Karpas-422 (cell line): ENCODE measurements at regions not wholly inside any gene's neighbourhood (a gene's known extent, or its start where the extent isn't known, plus 50 kb on each side); places are given as distances from the start of the nearest gene placed in this dataset.
"Not testable (repeated sequence)": the region's sequence is repeated elsewhere in the genome, so short reads cannot be mapped to it uniquely, and the experiment has no call there.

Source experiments
- DNase-seq: peaks from one replicate; pipeline ENCODE4 v3.0.0-alpha.2; 2015
- H2AFZ ChIP-seq: fragments of 200-600 bp; sonication (generic); 2 replicates; pipeline ENCODE4 v1.6.1; 2014; ENCODE audit warnings: antibody characterized with exemption, low read length, mixed read lengths
- H3K27ac ChIP-seq: fragments of 200-600 bp; sonication (generic); 2 replicates; pipeline ENCODE4 v1.5.1; 2014; ENCODE audit warnings: mild to moderate bottlenecking, low read length, moderate library complexity
- H3K27me3 ChIP-seq: fragments of 200-600 bp; sonication (generic); 2 replicates; pipeline ENCODE4 v1.6.1; 2014; ENCODE audit warnings: low read length, mixed read lengths
- H3K36me3 ChIP-seq: fragments of 200-600 bp; sonication (generic); 2 replicates; pipeline ENCODE4 v1.6.1; 2014; ENCODE audit warnings: low read length, mixed read lengths; ENCODE audit not compliant: insufficient read depth
- H3K4me1 ChIP-seq: fragments of 200-600 bp; sonication (generic); 2 replicates; pipeline ENCODE4 v1.6.1; 2014; ENCODE audit warnings: mild to moderate bottlenecking, low read length, mixed read lengths
- H3K4me2 ChIP-seq: fragments of 200-600 bp; sonication (generic); 2 replicates; pipeline ENCODE4 v1.6.1; 2014; ENCODE audit warnings: low read length, low read depth, mild to moderate bottlenecking; ENCODE audit not compliant: poor library complexity, severe bottlenecking
- H3K4me3 ChIP-seq: fragments of 200-600 bp; sonication (generic); 2 replicates; pipeline ENCODE4 v1.5.1; 2014; ENCODE audit warnings: mild to moderate bottlenecking, antibody characterized with exemption, low read length, mixed read lengths
- H3K79me2 ChIP-seq: fragments of 200-600 bp; sonication (generic); 2 replicates; pipeline ENCODE4 v1.6.1; 2014; ENCODE audit warnings: mild to moderate bottlenecking, low read length, mixed read lengths
- H3K9ac ChIP-seq: fragments of 200-600 bp; sonication (generic); 2 replicates; pipeline ENCODE4 v1.6.0; 2014; ENCODE audit warnings: low read length
- H3K9me2 ChIP-seq: fragments of 200-600 bp; sonication (generic), shearing (Covaris generic); replicated peaks from 2 replicates; pipeline ENCODE4 v1.6.0; 2014; ENCODE audit warnings: mild to moderate bottlenecking, low read length, moderate library complexity; ENCODE audit not compliant: insufficient read depth
- H3K9me3 ChIP-seq: fragments of 300-700, 200-600 bp; sonication (generic); 2 replicates; pipeline ENCODE4 v1.6.1; 2014; ENCODE audit warnings: low read length, mixed read lengths
- H4K20me1 ChIP-seq: fragments of 200-600 bp; sonication (generic); 2 replicates; pipeline ENCODE4 v1.6.1; 2014; ENCODE audit warnings: mild to moderate bottlenecking, antibody characterized with exemption, low read length, low read depth; ENCODE audit not compliant: insufficient read depth

GRCh38 chr3:40939030-40939740 lies 260.1 kb upstream of the CTNNB1 start:
- H3K4me2 ChIP-seq: no peak overlapping the region
- no peak overlapping the region for H3K9ac ChIP-seq
- H4K20me1 ChIP-seq: no peaks in the 10 kb centered on the region
- H3K4me3 ChIP-seq: no peak overlapping the region
- no peaks in the 10 kb centered on the region for H3K36me3 ChIP-seq
- no peak for DNase-seq
- no peak overlapping the region for H2AFZ ChIP-seq
- no peak overlapping the region for H3K27ac ChIP-seq
- H3K79me2 ChIP-seq: no peaks in the 10 kb centered on the region
- H3K9me2 ChIP-seq: no peaks in the 10 kb centered on the region
- no peaks in the 10 kb centered on the region for H3K9me3 ChIP-seq
- no peaks in the 10 kb centered on the region for H3K27me3 ChIP-seq
- no peaks in the 10 kb centered on the region for H3K4me1 ChIP-seq

GRCh38 chr3:40939741-40940130 lies 259.6 kb upstream of the CTNNB1 start:
- Histone ChIP-seq H3K9me3 (no peaks in the 10 kb centered on the region), H3K4me3 (no peak overlapping the region), H3K36me3 (no peaks in the 10 kb centered on the region), H2AFZ (no peak overlapping the region), H3K27me3 (no peaks in the 10 kb centered on the region), H3K4me1 (no peaks in the 10 kb centered on the region), H4K20me1 (no peaks in the 10 kb centered on the region), H3K79me2 (no peaks in the 10 kb centered on the region), H3K9me2 (no peaks in the 10 kb centered on the region), H3K9ac (no peak overlapping the region), H3K27ac (no peak overlapping the region), H3K4me2 (no peak overlapping the region)
- no peak for DNase-seq

- DNase-seq: no peak
- Histone ChIP-seq H3K9ac (no peak overlapping the region), H3K79me2 (no peaks in the 10 kb centered on the region), H3K9me2 (no peaks in the 10 kb centered on the region), H3K4me3 (no peak overlapping the region), H2AFZ (no peak overlapping the region), H3K36me3 (no peaks in the 10 kb centered on the region), H3K4me1 (no peaks in the 10 kb centered on the region), H3K4me2 (no peak overlapping the region), H3K27ac (no peak overlapping the region), H3K27me3 (no peaks in the 10 kb centered on the region), H3K9me3 (no peaks in the 10 kb centered on the region), H4K20me1 (no peaks in the 10 kb centered on the region)
Measured at GRCh38 chr3:40940651-40941050, 258.7 kb upstream of the CTNNB1 start.

GRCh38 chr3:40947022-40947421 lies 252.3 kb upstream of the CTNNB1 start:
- H2AFZ ChIP-seq, H3K79me2 ChIP-seq, H3K4me3 ChIP-seq, H3K9me3 ChIP-seq, H3K36me3 ChIP-seq, DNase-seq, H3K9me2 ChIP-seq, H3K27me3 ChIP-seq, H4K20me1 ChIP-seq, H3K4me1 ChIP-seq, H3K4me2 ChIP-seq, H3K27ac ChIP-seq, H3K9ac ChIP-seq: not testable (repeated sequence)

- H3K27me3 ChIP-seq, H3K79me2 ChIP-seq, DNase-seq, H3K27ac ChIP-seq, H4K20me1 ChIP-seq, H3K4me2 ChIP-seq, H3K4me1 ChIP-seq, H3K36me3 ChIP-seq, H3K9ac ChIP-seq, H2AFZ ChIP-seq, H3K9me3 ChIP-seq, H3K9me2 ChIP-seq, H3K4me3 ChIP-seq: not testable (repeated sequence)
Measured at GRCh38 chr3:40949347-40949746, 250.0 kb upstream of the CTNNB1 start.

GRCh38 chr3:40951636-40952035 lies 247.7 kb upstream of the CTNNB1 start:
- no peak for DNase-seq
- H3K27me3 ChIP-seq: no peaks in the 10 kb centered on the region
- no peak overlapping the region for H3K4me2 ChIP-seq

GRCh38 chr3:40961104-40961857 lies 238.0 kb upstream of the CTNNB1 start:
- H3K4me2 ChIP-seq: no peak overlapping the region
- H3K4me1 ChIP-seq: no peaks in the 10 kb centered on the region
- no peak overlapping the region for H3K4me3 ChIP-seq
- no peak overlapping the region for H3K27ac ChIP-seq
- H3K9me2 ChIP-seq: no peaks in the 10 kb centered on the region
- H3K9me3 ChIP-seq: no peaks in the 10 kb centered on the region
- DNase-seq: no peak
- no peaks in the 10 kb centered on the region for H3K79me2 ChIP-seq
- H3K27me3 ChIP-seq: no peaks in the 10 kb centered on the region
- H3K9ac ChIP-seq: no peak overlapping the region
- no peaks in the 10 kb centered on the region for H4K20me1 ChIP-seq
- H2AFZ ChIP-seq: no peak overlapping the region
- H3K36me3 ChIP-seq: no peaks in the 10 kb centered on the region

More at GRCh38 chr3:40951636-40952035, 247.7 kb upstream of the CTNNB1 start:
- H3K9me2 ChIP-seq: no peaks in the 10 kb centered on the region
- peaks cover 5% of the 10 kb centered on the region; the same call in 1 of the 2 replicates for H3K9me3 ChIP-seq
- H3K9ac ChIP-seq: no peak overlapping the region
- no peaks in the 10 kb centered on the region for H3K4me1 ChIP-seq
- H3K27ac ChIP-seq: no peak overlapping the region
- H3K79me2 ChIP-seq: no peaks in the 10 kb centered on the region
- no peaks in the 10 kb centered on the region for H4K20me1 ChIP-seq
- H3K36me3 ChIP-seq: no peaks in the 10 kb centered on the region
- no peak overlapping the region for H2AFZ ChIP-seq
- no peak overlapping the region for H3K4me3 ChIP-seq

GRCh38 chr3:40962721-40963120 lies 236.6 kb upstream of the CTNNB1 start:
- Histone ChIP-seq H4K20me1 (no peaks in the 10 kb centered on the region), H3K4me1 (no peaks in the 10 kb centered on the region), H2AFZ (no peak overlapping the region), H3K9me2 (no peaks in the 10 kb centered on the region), H3K4me2 (no peak overlapping the region), H3K9ac (no peak overlapping the region), H3K27me3 (no peaks in the 10 kb centered on the region), H3K79me2 (no peaks in the 10 kb centered on the region), H3K4me3 (no peak overlapping the region), H3K36me3 (no peaks in the 10 kb centered on the region), H3K27ac (no peak overlapping the region), H3K9me3 (no peaks in the 10 kb centered on the region)
- no peak for DNase-seq
